K562 (cell line): ENCODE measurements at regions not wholly inside any gene's neighbourhood (a gene's known extent, or its start where the extent isn't known, plus 50 kb on each side); places are given as distances from the start of the nearest gene placed in this dataset.

Source experiments
- ADNP ChIP-seq: fragments of 200-800 bp; sonication (Bioruptor generic); IDR thresholded peaks from 2 replicates; pipeline ENCODE4 v1.6.1; 2016; ENCODE audit warnings: missing genetic modification characterization, missing compliant biosample characterization
- ETS2 ChIP-seq: IDR thresholded peaks from 2 replicates; pipeline ENCODE4 v1.6.1; 2016; ENCODE audit warnings: borderline replicate concordance, missing genetic modification characterization, mild to moderate bottlenecking, moderate library complexity, missing compliant biosample characterization; ENCODE audit not compliant: poor library complexity, severe bottlenecking
- ID3 ChIP-seq, 2 experiments: fragments of 250-450 bp in 1 of 2; fragments of 450-650 bp in 1 of 2; sonication (Bioruptor Pico) in 1 of 2; IDR thresholded peaks; 2 replicates each; pipeline versions ENCODE4 v1.6.1 to v1.8.0; 2016 to 2021; ENCODE audit warnings: mild to moderate bottlenecking in 2 of 2, moderate library complexity in 2 of 2, missing compliant biosample characterization in 1 of 2, missing genetic modification characterization in 1 of 2
- ILK ChIP-seq: fragments of 450-650 bp; IDR thresholded peaks from 2 replicates; pipeline ENCODE4 v1.6.1; 2016; ENCODE audit warnings: missing genetic modification characterization, low read depth, mild to moderate bottlenecking, missing compliant biosample characterization, moderate library complexity, borderline replicate concordance
- POLR2H ChIP-seq: IDR thresholded peaks from 2 replicates; pipeline ENCODE4 v1.6.1; 2016; ENCODE audit warnings: missing genetic modification characterization, low read depth, mild to moderate bottlenecking, control low read depth, missing compliant biosample characterization, moderate library complexity
- SIX5 ChIP-seq, 2 experiments: IDR thresholded peaks; 2 replicates each; pipeline ENCODE4 v1.6.1; 2011; ENCODE audit warnings: low read length in 2 of 2, borderline replicate concordance in 1 of 2, low read depth in 1 of 2, mild to moderate bottlenecking in 1 of 2, moderate library complexity in 1 of 2; ENCODE audit not compliant: insufficient read depth in 1 of 2
- SMARCA5 ChIP-seq: fragments of 450-650 bp; IDR thresholded peaks from 2 replicates; pipeline ENCODE4 v1.6.1; 2016
- STAG1 ChIP-seq: sonication (generic); formaldehyde crosslinking; IDR thresholded peaks from 2 replicates; pipeline ENCODE4 v1.5.0; 2020; ENCODE audit warnings: missing genetic modification reagents, borderline replicate concordance
- ZNF184 ChIP-seq: sonication (generic); formaldehyde crosslinking; IDR thresholded peaks from 2 replicates; pipeline ENCODE4 v1.5.0; 2020; ENCODE audit warnings: missing genetic modification reagents
- ZNF239 ChIP-seq: fragments of 250-450 bp; sonication (Bioruptor Pico); IDR thresholded peaks from 2 replicates; pipeline ENCODE4 v1.4.0; 2020; ENCODE audit warnings: mild to moderate bottlenecking
- ZNF277 ChIP-seq: fragments of 250-450 bp; sonication (Bioruptor Pico); IDR thresholded peaks from 2 replicates; pipeline ENCODE4 v1.8.0; 2022; ENCODE audit warnings: inconsistent platforms, mild to moderate bottlenecking, moderate library complexity, borderline replicate concordance
- ZNF407 ChIP-seq: fragments of 450-650 bp; IDR thresholded peaks from 2 replicates; pipeline ENCODE4 v1.6.1; 2016; ENCODE audit warnings: low read depth
- ZNF740 ChIP-seq, 3 experiments: fragments of 200-800 bp in 1 of 3; sonication (Bioruptor generic) in 1 of 3; sonication (generic) in 1 of 3; formaldehyde crosslinking in 1 of 3; IDR thresholded peaks; 2 replicates each; pipeline versions ENCODE4 v1.6.1 to v1.8.0; 2016 to 2022; ENCODE audit warnings: mild to moderate bottlenecking in 2 of 3, missing compliant biosample characterization in 2 of 3, missing genetic modification characterization in 2 of 3, missing genetic modification reagents in 1 of 3

GRCh38 chr3:72189339-72189738 lies 404.4 kb upstream of the PROK2 start (continued):
- TF ChIP-seq ZNF407 = no peak
- no peak for TF ChIP-seq ETS2 (tag)
- TF ChIP-seq ID3 (CRISPR knock-in tag; IDR thresholded peaks at IDR 0.05) = no peak
- TF ChIP-seq ID3 (tag; IDR thresholded peaks at IDR 0.05) = no peak
- TF ChIP-seq ZNF239 (CRISPR knock-in tag) = no peak
- TF ChIP-seq ZNF184 (CRISPR knock-in tag) = no peak
- TF ChIP-seq SMARCA5 = no peak
- no peak for TF ChIP-seq ADNP
- no peak for TF ChIP-seq STAG1 (CRISPR knock-in tag)
- TF ChIP-seq ILK = no peak
- no peak for TF ChIP-seq ZNF740 (CRISPR knock-in tag; IDR thresholded peaks at IDR 0.05)
- no peak for TF ChIP-seq ZNF740 (tag; IDR thresholded peaks at IDR 0.05)
- TF ChIP-seq SIX5 (IDR thresholded peaks at IDR 0.05; ENCODE audit: borderline replicate concordance in 1 of 2, insufficient read depth in 1 of 2, low read depth in 1 of 2, low read length in 2 of 2) = no peak
- TF ChIP-seq ZNF277 (CRISPR knock-in tag) = no peak
- TF ChIP-seq POLR2H (tag) = no peak
